Panc1 (cell line): ENCODE measurements at regions not wholly inside any gene's neighbourhood (a gene's known extent, or its start where the extent isn't known, plus 50 kb on each side); places are given as distances from the start of the nearest gene placed in this dataset.

ENCODE experiments used
- ATAC-seq: fragments of 200-7000 bp; cut with Tn5 transposase; 2 replicates; pipeline ENCODE4 v1.9.1; 2020; ENCODE audit warnings: mild to moderate bottlenecking, moderate library complexity
- BruUV-seq: library from RNA; stranded (reverse); fragments of 400-500 nt; replicated peaks from 2 replicates; lab custom pipeline; 2021; lab: Mats Ljungman, UMichigan
- CTCF ChIA-PET: fragments of 300-600 bp; sonication (Branson Sonifier 250); formaldehyde crosslinking; loops from one replicate; lab custom pipeline; 2022; ENCODE audit warnings: antibody characterized with exemption; lab: Charles Lee
- POLR2A ChIA-PET: fragments of 300-600 bp; sonication (Branson Sonifier 250); formaldehyde crosslinking; loops from one replicate; lab custom pipeline; 2022; ENCODE audit warnings: antibody characterized with exemption; lab: Charles Lee
- DNase-seq: peaks from one replicate; pipeline ENCODE4 v3.0.0-alpha.2; 2010; ENCODE audit warnings: low read depth, low spot score
- H3K27ac ChIP-seq: 2 replicates; pipeline ENCODE4 v1.5.1; 2011; ENCODE audit warnings: mild to moderate bottlenecking, low read length, inconsistent platforms
- H3K27me3 ChIP-seq: fragments of 200-500 bp; sonication (Bioruptor generic); 2 replicates; pipeline ENCODE4 v1.6.0; 2014; ENCODE audit warnings: low read length, inconsistent platforms; ENCODE audit not compliant: control insufficient read depth, insufficient read depth
- H3K36me3 ChIP-seq: fragments of 200-500 bp; sonication (Bioruptor generic); 2 replicates; pipeline ENCODE4 v1.5.1; 2014; ENCODE audit warnings: inconsistent platforms, mild to moderate bottlenecking, low read length, moderate library complexity; ENCODE audit not compliant: control insufficient read depth, insufficient read depth
- H3K4me1 ChIP-seq: 2 replicates; pipeline ENCODE4 v1.5.1; 2011; ENCODE audit warnings: inconsistent platforms, mild to moderate bottlenecking, low read length, moderate library complexity; ENCODE audit not compliant: control insufficient read depth, insufficient read depth
- H3K4me3 ChIP-seq, 2 experiments: 2 replicates each; pipeline ENCODE4 v1.5.1; 2011 to 2012; ENCODE audit warnings: low read depth in 2 of 2, low read length in 2 of 2, mild to moderate bottlenecking in 2 of 2, inconsistent platforms in 1 of 2, moderate library complexity in 1 of 2
- H3K9me3 ChIP-seq: fragments of 200-500 bp; sonication (Bioruptor generic); 2 replicates; pipeline ENCODE4 v1.5.1; 2014; ENCODE audit warnings: low read depth, mild to moderate bottlenecking, inconsistent platforms, low read length, moderate library complexity; ENCODE audit not compliant: control insufficient read depth, insufficient read depth
- POLR2AphosphoS5 ChIP-seq: IDR thresholded peaks from 2 replicates; pipeline ENCODE4 v1.6.1; 2012; ENCODE audit warnings: mild to moderate bottlenecking, low read depth, low read length, moderate library complexity
- REST ChIP-seq, 2 experiments: IDR thresholded peaks; 2 replicates each; pipeline ENCODE4 v1.6.1; 2011 to 2012; ENCODE audit warnings: low read depth in 2 of 2, control low read depth in 1 of 2, low read length in 1 of 2, mild to moderate bottlenecking in 1 of 2, moderate library complexity in 1 of 2; ENCODE audit not compliant: insufficient read depth in 1 of 2
- SIN3A ChIP-seq: IDR thresholded peaks from 2 replicates; pipeline ENCODE4 v1.6.1; 2012; ENCODE audit warnings: low read depth, mild to moderate bottlenecking, low read length, moderate library complexity, borderline replicate concordance; ENCODE audit not compliant: insufficient read depth
- TCF7L2 ChIP-seq: IDR thresholded peaks from 2 replicates; pipeline ENCODE4 v1.6.1; 2011; ENCODE audit warnings: mild to moderate bottlenecking, low read depth, low read length, inconsistent platforms
- in situ Hi-C: cut with HindIII; loops from 2 replicates; pipeline ENCODE4 v1.10.0; 2016; ENCODE audit warnings: low sequenced_read_pairs, low pct_unique_long_range_greater_than_20kb
- intact Hi-C: fragments of 100-400 bp; cut with micrococcal nuclease; formaldehyde crosslinking; loops from one replicate; pipeline ENCODE4 v1.10.0; 2022; ENCODE audit not compliant: unreplicated experiment
- TF ChIP-seq, protein P1 (sequence below): fragments of 450-650 bp; IDR thresholded peaks from 2 replicates; pipeline ENCODE4 v1.5.1; 2017; ENCODE audit warnings: mild to moderate bottlenecking

DNA sequence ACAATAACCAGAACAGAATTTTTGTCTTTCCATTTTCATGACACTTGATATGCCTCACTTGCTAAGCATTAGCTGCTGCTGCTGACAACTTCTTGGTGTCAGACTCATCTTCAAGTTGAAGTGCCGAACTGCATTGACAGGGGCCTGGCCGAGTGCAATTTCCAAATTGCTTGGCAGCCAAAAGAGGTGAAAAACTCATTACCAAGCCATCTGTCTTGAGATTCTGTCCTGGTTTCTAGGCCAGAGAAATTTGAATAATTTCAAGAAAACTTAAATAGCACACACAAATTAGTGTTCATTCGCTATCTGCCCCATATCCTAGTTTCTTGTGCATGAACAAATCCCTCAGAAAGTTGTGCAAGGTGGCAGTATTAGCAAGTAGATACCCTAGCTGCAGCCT lies 165.3 kb upstream of the RASSF8 start:
- CTCF ChIA-PET = no interaction called here
- Histone ChIP-seq H3K36me3 (no peaks in the 10 kb centered on the region), H3K9me3 (no peaks in the 10 kb centered on the region), H3K27me3 (no peaks in the 10 kb centered on the region; the same call in 1 of the 2 replicates), H3K27ac (no peak overlapping the region), H3K4me1 (no peaks in the 10 kb centered on the region), H3K4me3 (no peak overlapping the region)
- no peak for TF ChIP-seq POLR2AphosphoS5
- no peak for TF ChIP-seq TCF7L2
- TF ChIP-seq, protein P1, sequence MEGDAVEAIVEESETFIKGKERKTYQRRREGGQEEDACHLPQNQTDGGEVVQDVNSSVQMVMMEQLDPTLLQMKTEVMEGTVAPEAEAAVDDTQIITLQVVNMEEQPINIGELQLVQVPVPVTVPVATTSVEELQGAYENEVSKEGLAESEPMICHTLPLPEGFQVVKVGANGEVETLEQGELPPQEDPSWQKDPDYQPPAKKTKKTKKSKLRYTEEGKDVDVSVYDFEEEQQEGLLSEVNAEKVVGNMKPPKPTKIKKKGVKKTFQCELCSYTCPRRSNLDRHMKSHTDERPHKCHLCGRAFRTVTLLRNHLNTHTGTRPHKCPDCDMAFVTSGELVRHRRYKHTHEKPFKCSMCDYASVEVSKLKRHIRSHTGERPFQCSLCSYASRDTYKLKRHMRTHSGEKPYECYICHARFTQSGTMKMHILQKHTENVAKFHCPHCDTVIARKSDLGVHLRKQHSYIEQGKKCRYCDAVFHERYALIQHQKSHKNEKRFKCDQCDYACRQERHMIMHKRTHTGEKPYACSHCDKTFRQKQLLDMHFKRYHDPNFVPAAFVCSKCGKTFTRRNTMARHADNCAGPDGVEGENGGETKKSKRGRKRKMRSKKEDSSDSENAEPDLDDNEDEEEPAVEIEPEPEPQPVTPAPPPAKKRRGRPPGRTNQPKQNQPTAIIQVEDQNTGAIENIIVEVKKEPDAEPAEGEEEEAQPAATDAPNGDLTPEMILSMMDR = no peak
- no peak for TF ChIP-seq SIN3A
- TF ChIP-seq REST (IDR thresholded peaks at IDR 0.05; ENCODE audit: insufficient read depth in 1 of 2, low read depth in 2 of 2, low read length in 1 of 2) = no peak
- ATAC-seq = no peak
- POLR2A ChIA-PET = no interaction called here
- in situ Hi-C loops (no loop called here), intact Hi-C loops (no loop called here)
- no peak for DNase-seq
- no TSS peak for BruUV-seq

- Histone ChIP-seq H3K4me3 (no peak overlapping the region), H3K9me3 (no peaks in the 10 kb centered on the region), H3K27ac (no peak overlapping the region), H3K4me1 (no peaks in the 10 kb centered on the region), H3K36me3 (no peaks in the 10 kb centered on the region), H3K27me3 (no peaks in the 10 kb centered on the region; the same call in 1 of the 2 replicates)
- ChIA-PET POLR2A (no interaction called here), CTCF (no interaction called here)
- no peak for ATAC-seq
- in situ Hi-C loops = no loop called here
- no peak for DNase-seq
- TF ChIP-seq TCF7L2 = no peak
- TF ChIP-seq POLR2AphosphoS5 = no peak
- TF ChIP-seq, protein P1 = no peak
- TF ChIP-seq SIN3A = no peak
- no peak for TF ChIP-seq REST (IDR thresholded peaks at IDR 0.05; ENCODE audit: insufficient read depth in 1 of 2, low read depth in 2 of 2, low read length in 1 of 2)
- no TSS peak for BruUV-seq
- intact Hi-C loops = no loop called here
These were observed 163.9 kb upstream of the RASSF8 start for GRCh38 chr12:25794571-25794970.
